H9 (cell line): ENCODE measurements at regions not wholly inside any gene's neighbourhood (a gene's known extent, or its start where the extent isn't known, plus 50 kb on each side); places are given as distances from the start of the nearest gene placed in this dataset.

Experiments
- DNase-seq: peaks from one replicate; pipeline ENCODE4 v3.0.0-alpha.2; 2017
- H2AFZ ChIP-seq: one replicate; pipeline ENCODE4 v1.6.1; 2013; ENCODE audit warnings: mild to moderate bottlenecking, low read length, control low read depth, moderate library complexity
- H2AK5ac ChIP-seq: 2 replicates; pipeline ENCODE4 v1.6.1; 2013; ENCODE audit warnings: low read length, control low read depth, mixed read lengths; ENCODE audit not compliant: insufficient read length
- H2BK120ac ChIP-seq: one replicate; pipeline ENCODE4 v1.6.1; 2013; ENCODE audit warnings: low read depth, mild to moderate bottlenecking, low read length, control low read depth, inconsistent platforms; ENCODE audit not compliant: poor library complexity, severe bottlenecking
- H2BK12ac ChIP-seq: 2 replicates; pipeline ENCODE4 v1.6.1; 2013; ENCODE audit warnings: low read length, control low read depth, mixed read lengths, low read depth; ENCODE audit not compliant: insufficient read length
- H2BK15ac ChIP-seq: 2 replicates; pipeline ENCODE4 v1.6.1; 2013; ENCODE audit warnings: low read depth, low read length, control low read depth
- H2BK20ac ChIP-seq: one replicate; pipeline ENCODE4 v1.6.1; 2013; ENCODE audit warnings: low read depth, mild to moderate bottlenecking, low read length, control low read depth, inconsistent platforms; ENCODE audit not compliant: poor library complexity, severe bottlenecking
- H2BK5ac ChIP-seq: 2 replicates; pipeline ENCODE4 v1.6.1; 2013; ENCODE audit warnings: low read length, control low read depth, mixed read lengths; ENCODE audit not compliant: insufficient read length
- H3K14ac ChIP-seq: 2 replicates; pipeline ENCODE4 v1.6.1; 2013; ENCODE audit warnings: low read length, control low read depth; ENCODE audit not compliant: insufficient read depth
- H3K18ac ChIP-seq: 2 replicates; pipeline ENCODE4 v1.6.1; 2013; ENCODE audit warnings: low read depth, mild to moderate bottlenecking, mixed read lengths, low read length, control low read depth; ENCODE audit not compliant: insufficient read length
- H3K23ac ChIP-seq: 2 replicates; pipeline ENCODE4 v1.6.1; 2013; ENCODE audit warnings: low read length, control low read depth, mixed read lengths, low read depth; ENCODE audit not compliant: insufficient read length
- H3K23me2 ChIP-seq: 2 replicates; pipeline ENCODE4 v1.6.1; 2013; ENCODE audit warnings: low read depth, mild to moderate bottlenecking, mixed read lengths, low read length, control low read depth; ENCODE audit not compliant: insufficient read length, poor library complexity, severe bottlenecking
- H3K27ac ChIP-seq: 2 replicates; pipeline ENCODE4 v1.5.1; 2013; ENCODE audit warnings: low read length, control low read depth, mixed read lengths, low read depth; ENCODE audit not compliant: insufficient read length
- H3K27me3 ChIP-seq: 2 replicates; pipeline ENCODE4 v1.6.1; 2013; ENCODE audit warnings: low read length, control low read depth, inconsistent platforms; ENCODE audit not compliant: insufficient read depth
- H3K4ac ChIP-seq: 2 replicates; pipeline ENCODE4 v1.6.1; 2013; ENCODE audit warnings: low read depth, mild to moderate bottlenecking, control low read depth, inconsistent platforms, low read length, moderate library complexity
- H3K4me1 ChIP-seq: 2 replicates; pipeline ENCODE4 v1.6.1; 2013; ENCODE audit warnings: low read length, control low read depth, inconsistent platforms; ENCODE audit not compliant: insufficient read depth
- H3K4me2 ChIP-seq: 2 replicates; pipeline ENCODE4 v1.6.1; 2013; ENCODE audit warnings: low read length, control low read depth, mixed read lengths; ENCODE audit not compliant: insufficient read length, insufficient read depth
- H3K56ac ChIP-seq: 2 replicates; pipeline ENCODE4 v1.6.1; 2013; ENCODE audit warnings: low read depth, mild to moderate bottlenecking, mixed read lengths, low read length, control low read depth; ENCODE audit not compliant: insufficient read length
- H3K79me1 ChIP-seq: 2 replicates; pipeline ENCODE4 v1.6.1; 2013; ENCODE audit warnings: low read depth, mild to moderate bottlenecking, moderate library complexity, low read length, control low read depth, inconsistent platforms; ENCODE audit not compliant: insufficient read depth, poor library complexity, severe bottlenecking
- H3K79me2 ChIP-seq: 2 replicates; pipeline ENCODE4 v1.6.1; 2013; ENCODE audit warnings: low read length, control low read depth, inconsistent platforms; ENCODE audit not compliant: insufficient read depth
- H3K9ac ChIP-seq: 2 replicates; pipeline ENCODE4 v1.6.1; 2013; ENCODE audit warnings: low read length, control low read depth, mixed read lengths; ENCODE audit not compliant: insufficient read length; ENCODE audit errors: extremely low read depth
- H3K9me3 ChIP-seq: one replicate; pipeline ENCODE4 v1.6.1; 2013; ENCODE audit warnings: low read depth, low read length, inconsistent platforms; ENCODE audit not compliant: control insufficient read depth
- H3T11ph ChIP-seq: one replicate; pipeline ENCODE4 v1.6.1; 2013; ENCODE audit warnings: mild to moderate bottlenecking, low read length, control low read depth, inconsistent platforms
- H4K20me1 ChIP-seq: one replicate; pipeline ENCODE4 v1.6.1; 2013; ENCODE audit not compliant: control insufficient read depth, insufficient read length, insufficient read depth
- H4K5ac ChIP-seq: 2 replicates; pipeline ENCODE4 v1.6.1; 2013; ENCODE audit warnings: low read depth, mild to moderate bottlenecking, mixed read lengths, low read length, control low read depth; ENCODE audit not compliant: insufficient read length
- H4K8ac ChIP-seq: replicated peaks from 2 replicates; pipeline ENCODE4 v1.6.1; 2013; ENCODE audit warnings: low read length, control low read depth, mixed read lengths, low read depth; ENCODE audit not compliant: insufficient read length
- H4K91ac ChIP-seq: 2 replicates; pipeline ENCODE4 v1.6.1; 2013; ENCODE audit warnings: low read depth, mild to moderate bottlenecking, moderate library complexity, mixed read lengths, low read length, control low read depth; ENCODE audit not compliant: insufficient read length
- H3K27ac Mint-ChIP-seq, 3 experiments: 2 replicates in 2 of 3; 3 replicates in 1 of 3; pipeline ENCODE4 v1.8.0; 2020 to 2021; ENCODE audit warnings: mixed read lengths in 3 of 3, mild to moderate bottlenecking in 1 of 3, moderate library complexity in 1 of 3
- H3K27me3 Mint-ChIP-seq: 2 replicates; pipeline ENCODE4 v1.8.0; 2021; ENCODE audit warnings: low read depth, mild to moderate bottlenecking, moderate library complexity, mixed read lengths
- H3K36me3 Mint-ChIP-seq, 3 experiments: 2 replicates in 2 of 3; 3 replicates in 1 of 3; pipeline ENCODE4 v1.8.0; 2020 to 2021; ENCODE audit warnings: low read depth in 3 of 3, mixed read lengths in 3 of 3; ENCODE audit not compliant: insufficient read depth in 1 of 3
- H3K4me1 Mint-ChIP-seq, 2 experiments: 2 replicates each; pipeline ENCODE4 v1.8.0; 2020; ENCODE audit warnings: mixed read lengths in 2 of 2
- H3K4me3 Mint-ChIP-seq, 2 experiments: 2 replicates in 1 of 2; 3 replicates in 1 of 2; pipeline ENCODE4 v1.8.0; 2020 to 2021; ENCODE audit warnings: mild to moderate bottlenecking in 2 of 2, mixed read lengths in 2 of 2, moderate library complexity in 1 of 2
- H3K9me3 Mint-ChIP-seq, 2 experiments: 2 replicates in 1 of 2; 3 replicates in 1 of 2; pipeline ENCODE4 v1.8.0; 2020; ENCODE audit warnings: mild to moderate bottlenecking in 2 of 2, mixed read lengths in 2 of 2, moderate library complexity in 1 of 2
- WGBS: extraction: QIAGEN DNeasy Blood & Tissue Kit; methylation state at CpG from one replicate; pipeline ENCODE4 v1.1.7; 2013; ENCODE audit warnings: missing lambda C conversion rate, low lambda C conversion rate, mixed read lengths; ENCODE audit not compliant: insufficient read length; ENCODE audit errors: extremely low coverage; 5-methylcytosine and 5-hydroxymethylcytosine counted together
- TF ChIP-seq, protein P1 (sequence below): fragments of 200-600 bp; sonication (generic); conservative IDR thresholded peaks from 3 replicates; pipeline ENCODE4 v1.8.0; 2021; ENCODE audit warnings: antibody characterized with exemption, mild to moderate bottlenecking

DNA sequence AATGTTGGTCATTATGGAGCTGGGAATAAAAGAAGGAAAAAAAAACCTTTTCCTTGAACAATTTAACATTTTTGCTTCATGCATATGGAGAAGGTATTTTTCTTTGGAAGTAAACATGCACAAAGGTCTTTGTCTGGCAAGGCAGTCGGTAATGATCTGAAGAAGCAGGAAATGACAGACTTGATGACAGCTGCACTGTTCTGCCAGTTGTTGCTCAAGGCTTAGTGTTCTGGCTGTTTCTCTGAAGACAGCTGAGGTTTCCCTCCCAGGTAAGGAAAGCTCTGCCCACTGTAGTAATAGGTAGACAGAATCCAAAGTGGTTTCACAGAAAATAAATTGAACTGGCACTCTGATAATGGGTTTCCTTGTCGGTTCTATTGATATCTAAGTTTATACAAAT is 308.4 kb upstream of the GCFC2 start:
- Mint-ChIP-seq H3K36me3 (no peaks in the 10 kb centered on the region), H3K9me3 (no peaks in the 10 kb centered on the region), H3K4me1 (no peaks in the 10 kb centered on the region), H3K4me3 (no peak overlapping the region), H3K27me3 (no peaks in the 10 kb centered on the region), H3K27ac (no peak overlapping the region; a peak in 1 of 7 replicates)
- Histone ChIP-seq H2BK12ac (no peak overlapping the region), H3K27ac (no peak overlapping the region), H3K9me3 (no peaks in the 10 kb centered on the region), H2AFZ (no peak overlapping the region), H4K8ac (no peak overlapping the region), H3K56ac (no peak overlapping the region), H4K20me1 (no peaks in the 10 kb centered on the region), H2AK5ac (no peak overlapping the region), H2BK15ac (no peak overlapping the region), H3K9ac (no peak overlapping the region), H2BK5ac (no peak overlapping the region), H3K79me2 (no peaks in the 10 kb centered on the region), H3K79me1 (no peaks in the 10 kb centered on the region), H3T11ph (no peak overlapping the region), H3K4me2 (no peak overlapping the region), H3K4ac (no peak overlapping the region), H3K14ac (no peak overlapping the region), H2BK120ac (no peak overlapping the region), H3K23me2 (no peaks in the 10 kb centered on the region), H3K4me1 (no peaks in the 10 kb centered on the region), H3K23ac (no peak overlapping the region), H2BK20ac (no peak overlapping the region), H4K91ac (no peak overlapping the region), H3K18ac (no peak overlapping the region), H4K5ac (no peak overlapping the region), H3K27me3 (no peaks in the 10 kb centered on the region)
- no CpG with 5 or more reads among the region's 2 CpGs for WGBS
- no peak for DNase-seq
- TF ChIP-seq, protein P1, sequence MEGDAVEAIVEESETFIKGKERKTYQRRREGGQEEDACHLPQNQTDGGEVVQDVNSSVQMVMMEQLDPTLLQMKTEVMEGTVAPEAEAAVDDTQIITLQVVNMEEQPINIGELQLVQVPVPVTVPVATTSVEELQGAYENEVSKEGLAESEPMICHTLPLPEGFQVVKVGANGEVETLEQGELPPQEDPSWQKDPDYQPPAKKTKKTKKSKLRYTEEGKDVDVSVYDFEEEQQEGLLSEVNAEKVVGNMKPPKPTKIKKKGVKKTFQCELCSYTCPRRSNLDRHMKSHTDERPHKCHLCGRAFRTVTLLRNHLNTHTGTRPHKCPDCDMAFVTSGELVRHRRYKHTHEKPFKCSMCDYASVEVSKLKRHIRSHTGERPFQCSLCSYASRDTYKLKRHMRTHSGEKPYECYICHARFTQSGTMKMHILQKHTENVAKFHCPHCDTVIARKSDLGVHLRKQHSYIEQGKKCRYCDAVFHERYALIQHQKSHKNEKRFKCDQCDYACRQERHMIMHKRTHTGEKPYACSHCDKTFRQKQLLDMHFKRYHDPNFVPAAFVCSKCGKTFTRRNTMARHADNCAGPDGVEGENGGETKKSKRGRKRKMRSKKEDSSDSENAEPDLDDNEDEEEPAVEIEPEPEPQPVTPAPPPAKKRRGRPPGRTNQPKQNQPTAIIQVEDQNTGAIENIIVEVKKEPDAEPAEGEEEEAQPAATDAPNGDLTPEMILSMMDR, result no peak
